Transverse colon (tissue), 3 donors: ENCODE measurements at regions not wholly inside any gene's neighbourhood (a gene's known extent, or its start where the extent isn't known, plus 50 kb on each side); places are given as distances from the start of the nearest gene placed in this dataset.

Experiments used
- EP300 ChIP-seq: sonication (generic); formaldehyde crosslinking; IDR thresholded peaks from one replicate; pipeline ENCODE4 v1.6.1; 2017; ENCODE audit warnings: antibody characterized with exemption, low read depth
- POLR2A ChIP-seq: fragments of 450-650 bp; IDR thresholded peaks from one replicate; pipeline ENCODE4 v1.6.1; 2016; ENCODE audit warnings: antibody characterized with exemption, mild to moderate bottlenecking, moderate library complexity
- TF ChIP-seq, protein P1 (sequence below), 5 experiments: fragments of 200-600 bp in 3 of 5; fragments of 450-650 bp in 2 of 5; sonication (generic) in 3 of 5; IDR thresholded peaks; 1 replicate in 2 of 5; 2 replicates in 3 of 5; pipeline ENCODE4 v1.5.1; 2016 to 2017; ENCODE audit warnings: antibody characterized with exemption in 5 of 5, inconsistent platforms in 3 of 5, mild to moderate bottlenecking in 2 of 5, moderate library complexity in 1 of 5

DNA sequence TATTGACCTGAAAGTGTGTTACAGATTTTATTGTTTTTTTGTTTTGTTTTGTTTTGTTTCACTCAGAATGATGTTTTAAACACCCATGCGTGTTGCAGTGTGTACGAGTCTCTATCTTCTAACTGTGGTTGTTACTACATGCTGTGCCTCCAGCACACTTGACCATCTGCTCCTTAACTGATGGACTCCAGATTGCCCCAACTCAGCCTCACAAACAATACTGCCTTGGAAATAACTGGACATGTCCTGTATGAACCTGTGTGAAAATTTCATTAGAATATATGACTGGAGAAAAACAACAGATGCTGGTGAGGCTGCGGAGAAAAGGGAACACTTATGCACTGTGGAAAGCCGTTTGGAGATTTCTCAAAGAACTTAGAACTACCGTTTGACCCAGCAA, 68.7 kb upstream of the HAND1 start:
- TF ChIP-seq, protein P1, sequence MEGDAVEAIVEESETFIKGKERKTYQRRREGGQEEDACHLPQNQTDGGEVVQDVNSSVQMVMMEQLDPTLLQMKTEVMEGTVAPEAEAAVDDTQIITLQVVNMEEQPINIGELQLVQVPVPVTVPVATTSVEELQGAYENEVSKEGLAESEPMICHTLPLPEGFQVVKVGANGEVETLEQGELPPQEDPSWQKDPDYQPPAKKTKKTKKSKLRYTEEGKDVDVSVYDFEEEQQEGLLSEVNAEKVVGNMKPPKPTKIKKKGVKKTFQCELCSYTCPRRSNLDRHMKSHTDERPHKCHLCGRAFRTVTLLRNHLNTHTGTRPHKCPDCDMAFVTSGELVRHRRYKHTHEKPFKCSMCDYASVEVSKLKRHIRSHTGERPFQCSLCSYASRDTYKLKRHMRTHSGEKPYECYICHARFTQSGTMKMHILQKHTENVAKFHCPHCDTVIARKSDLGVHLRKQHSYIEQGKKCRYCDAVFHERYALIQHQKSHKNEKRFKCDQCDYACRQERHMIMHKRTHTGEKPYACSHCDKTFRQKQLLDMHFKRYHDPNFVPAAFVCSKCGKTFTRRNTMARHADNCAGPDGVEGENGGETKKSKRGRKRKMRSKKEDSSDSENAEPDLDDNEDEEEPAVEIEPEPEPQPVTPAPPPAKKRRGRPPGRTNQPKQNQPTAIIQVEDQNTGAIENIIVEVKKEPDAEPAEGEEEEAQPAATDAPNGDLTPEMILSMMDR (IDR thresholded peaks at IDR 0.05): no peak
- TF ChIP-seq POLR2A (no peak), EP300 (no peak)
